ENCODE measurements at regions not wholly inside any gene's neighbourhood (a gene's known extent, or its start where the extent isn't known, plus 50 kb on each side); places are given as distances from the start of the nearest gene placed in this dataset.
"Not testable (repeated sequence)": the region's sequence is repeated elsewhere in the genome, so short reads cannot be mapped to it uniquely, and the experiment has no call there.

DNA sequence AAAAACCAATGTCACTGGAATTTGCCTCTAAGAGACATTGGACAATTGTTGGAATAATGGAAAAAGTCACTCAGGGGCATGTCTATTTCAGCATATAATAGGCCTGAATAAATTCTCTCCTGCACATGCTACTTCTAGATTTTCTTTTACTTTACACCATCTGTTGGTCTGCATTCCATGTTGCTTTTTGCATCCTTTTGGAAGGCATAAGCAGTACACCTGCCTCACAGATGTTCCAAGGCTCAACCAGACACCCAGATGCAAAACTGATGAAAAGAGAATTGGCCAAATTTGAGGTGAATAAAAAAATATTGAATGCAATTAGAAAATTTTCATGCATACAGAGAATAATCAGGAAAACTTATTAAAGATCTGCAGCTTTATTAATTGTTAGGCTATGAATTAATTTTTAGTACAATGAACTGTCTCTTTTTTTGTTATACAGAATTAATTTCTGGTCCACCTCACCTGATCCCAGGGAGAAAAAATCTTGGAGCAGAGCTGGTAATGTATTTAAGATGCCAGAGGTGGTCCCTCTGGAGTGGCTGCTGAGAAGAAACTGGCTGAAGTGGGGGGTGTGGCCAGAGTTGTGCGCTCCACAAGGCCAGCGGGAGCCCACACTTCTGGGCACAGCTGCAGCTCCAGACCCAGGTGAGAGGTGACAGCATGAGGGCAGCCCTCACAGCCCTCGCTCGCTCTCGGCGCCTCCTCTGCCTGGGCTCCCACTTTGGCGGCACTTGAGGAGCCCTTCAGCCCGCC, 778.6 kb downstream of the CDH11 start:
- no peak for DNase-seq
- Histone ChIP-seq H3K4me3 (replicated peaks in 1 of 3) (no peak overlapping the region), H3K36me3 (no peaks in the 10 kb centered on the region), H3K27me3 (no peaks in the 10 kb centered on the region), H3K9me3 (no peaks in the 10 kb centered on the region), H3K27ac (no peak overlapping the region), H3K4me1 (no peaks in the 10 kb centered on the region)
- intact Hi-C loops (cut with DNase I) = no loop called here
- WGBS, 2 donors = 86 to 96% methylated on average over 2 to 8 of the region's 8 CpGs
- TF ChIP-seq, protein P1, sequence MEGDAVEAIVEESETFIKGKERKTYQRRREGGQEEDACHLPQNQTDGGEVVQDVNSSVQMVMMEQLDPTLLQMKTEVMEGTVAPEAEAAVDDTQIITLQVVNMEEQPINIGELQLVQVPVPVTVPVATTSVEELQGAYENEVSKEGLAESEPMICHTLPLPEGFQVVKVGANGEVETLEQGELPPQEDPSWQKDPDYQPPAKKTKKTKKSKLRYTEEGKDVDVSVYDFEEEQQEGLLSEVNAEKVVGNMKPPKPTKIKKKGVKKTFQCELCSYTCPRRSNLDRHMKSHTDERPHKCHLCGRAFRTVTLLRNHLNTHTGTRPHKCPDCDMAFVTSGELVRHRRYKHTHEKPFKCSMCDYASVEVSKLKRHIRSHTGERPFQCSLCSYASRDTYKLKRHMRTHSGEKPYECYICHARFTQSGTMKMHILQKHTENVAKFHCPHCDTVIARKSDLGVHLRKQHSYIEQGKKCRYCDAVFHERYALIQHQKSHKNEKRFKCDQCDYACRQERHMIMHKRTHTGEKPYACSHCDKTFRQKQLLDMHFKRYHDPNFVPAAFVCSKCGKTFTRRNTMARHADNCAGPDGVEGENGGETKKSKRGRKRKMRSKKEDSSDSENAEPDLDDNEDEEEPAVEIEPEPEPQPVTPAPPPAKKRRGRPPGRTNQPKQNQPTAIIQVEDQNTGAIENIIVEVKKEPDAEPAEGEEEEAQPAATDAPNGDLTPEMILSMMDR (IDR thresholded peaks at IDR 0.05) = no peak
- TF ChIP-seq POLR2A (IDR thresholded peaks at IDR 0.05) = no peak

- H3K4me1 ChIP-seq; DNase-seq; H3K36me3 ChIP-seq; H3K27me3 ChIP-seq; H3K4me3 ChIP-seq (replicated peaks in 1 of 3); intact Hi-C loops (cut with DNase I); H3K9me3 ChIP-seq; H3K27ac ChIP-seq: not testable (repeated sequence)
- 85 to 96% methylated on average over 1 of the region's 1 CpG for WGBS, 2 donors
Observed at GRCh38 chr16:64341336-64341735, 780.5 kb downstream of the CDH11 start.

DNA sequence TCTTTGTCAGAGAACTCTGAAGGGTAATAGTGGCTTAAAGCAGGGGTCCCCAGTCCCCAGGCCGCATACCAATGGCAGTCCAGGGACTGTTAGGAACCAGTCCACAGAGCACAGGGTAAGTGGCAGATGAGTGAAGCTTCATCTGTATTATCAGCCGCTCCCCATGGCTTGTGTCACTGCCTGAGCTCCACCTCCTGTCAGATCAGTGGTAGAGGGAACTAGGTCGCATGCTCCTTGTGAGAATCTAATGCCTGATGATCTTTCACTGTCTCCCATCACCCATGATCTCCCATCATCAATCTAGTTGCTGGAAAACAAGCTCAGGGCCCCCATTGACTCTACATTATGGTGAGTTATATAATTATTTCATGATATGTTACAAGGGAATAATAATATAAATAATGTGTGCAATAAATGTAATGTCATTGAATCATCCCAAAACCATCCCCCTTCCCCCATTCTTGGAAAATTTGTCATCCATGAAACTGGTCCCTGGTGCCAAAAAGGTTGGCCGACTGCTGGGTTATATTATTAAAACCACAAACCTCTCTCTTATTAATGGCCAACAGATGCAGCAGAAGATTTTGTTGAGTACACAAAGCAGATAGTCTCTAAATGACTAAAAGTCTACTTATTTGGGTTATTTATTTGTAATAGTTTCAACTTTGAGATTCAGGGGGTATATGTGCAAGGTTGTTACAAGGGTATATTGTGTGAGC, 782.7 kb downstream of the CDH11 start:
- Histone ChIP-seq H3K4me1 (no peaks in the 10 kb centered on the region), H3K36me3 (no peaks in the 10 kb centered on the region), H3K27me3 (no peaks in the 10 kb centered on the region), H3K4me3 (replicated peaks in 1 of 3) (no peak overlapping the region), H3K27ac (no peak overlapping the region), H3K9me3 (no peaks in the 10 kb centered on the region)
- no peak for DNase-seq
- 80 to 83% methylated on average over 4 of the region's 4 CpGs for WGBS, 2 donors
- intact Hi-C loops (cut with DNase I) = no loop called here
- no peak for TF ChIP-seq POLR2A (IDR thresholded peaks at IDR 0.05)
- TF ChIP-seq, protein P1 (IDR thresholded peaks at IDR 0.05) = no peak

DNA sequence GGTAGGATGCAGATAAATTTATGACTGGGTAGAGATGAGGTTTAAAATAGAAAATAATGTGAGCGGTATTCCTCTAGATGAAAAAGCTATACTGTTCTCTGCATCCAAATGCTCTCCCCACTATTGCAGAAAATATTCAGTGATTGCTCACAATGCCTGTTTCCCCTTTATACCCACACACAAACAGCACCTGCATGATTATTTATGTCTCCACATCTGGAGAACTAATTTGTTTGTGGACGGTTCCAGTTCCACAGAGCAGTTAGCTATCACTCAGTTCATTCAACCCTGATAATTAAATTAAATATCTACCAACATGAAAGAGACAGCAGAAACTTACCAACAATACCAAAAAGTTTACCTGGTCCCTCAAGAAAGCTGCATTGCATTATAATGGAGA, 800.0 kb downstream of the CDH11 start:
- no peak overlapping the region for H3K4me3 ChIP-seq (replicated peaks in 1 of 3)
- H3K27me3 ChIP-seq = no peaks in the 10 kb centered on the region
- 91 to 93% methylated on average over 2 of the region's 2 CpGs for WGBS, 2 donors
- no peaks in the 10 kb centered on the region for H3K36me3 ChIP-seq
- H3K9me3 ChIP-seq = no peaks in the 10 kb centered on the region
- no peak overlapping the region for H3K27ac ChIP-seq
- no peaks in the 10 kb centered on the region for H3K4me1 ChIP-seq
- intact Hi-C loops (cut with DNase I) = no loop called here
- DNase-seq = no peak
- no peak for TF ChIP-seq POLR2A (IDR thresholded peaks at IDR 0.05)
- TF ChIP-seq, protein P1 (IDR thresholded peaks at IDR 0.05) = no peak

- Histone ChIP-seq H3K4me1 (no peaks in the 10 kb centered on the region), H3K9me3 (no peaks in the 10 kb centered on the region), H3K27me3 (no peaks in the 10 kb centered on the region), H3K36me3 (no peaks in the 10 kb centered on the region), H3K4me3 (replicated peaks in 1 of 3) (no peak overlapping the region), H3K27ac (no peak overlapping the region)
- TF ChIP-seq, protein P1 (IDR thresholded peaks at IDR 0.05) = no peak
- TF ChIP-seq POLR2A (IDR thresholded peaks at IDR 0.05) = no peak
- intact Hi-C loops (cut with DNase I) = no loop called here
- DNase-seq = no peak
- 77 to 84% methylated on average over 1 of the region's 1 CpG for WGBS, 2 donors
Observed at GRCh38 chr16:64321066-64321465, 800.8 kb downstream of the CDH11 start.

Data from thyroid gland (tissue), 4 donors.